ENCODE measurements at regions not wholly inside any gene's neighbourhood (a gene's known extent, or its start where the extent isn't known, plus 50 kb on each side); places are given as distances from the start of the nearest gene placed in this dataset.
"Not testable (repeated sequence)": the region's sequence is repeated elsewhere in the genome, so short reads cannot be mapped to it uniquely, and the experiment has no call there.

DNA sequence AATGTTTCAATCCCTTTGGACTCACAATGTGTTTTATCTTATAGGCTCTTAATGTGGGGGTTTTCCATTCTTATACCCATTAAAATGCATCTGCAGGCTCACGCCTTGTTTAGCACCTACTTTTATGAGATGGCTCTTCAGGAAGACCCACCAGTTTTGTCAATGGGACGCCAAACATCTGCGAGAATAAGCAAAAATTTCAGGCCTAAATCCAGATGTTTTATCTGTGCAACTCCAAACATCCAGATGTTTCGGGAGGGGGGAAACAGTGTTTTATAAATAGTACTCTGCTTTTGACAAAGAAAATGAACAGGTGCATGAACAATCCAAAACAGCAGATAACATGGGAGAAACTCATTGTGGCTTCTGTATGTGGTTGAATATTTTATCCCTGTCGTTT lies 342.8 kb downstream of the DHX15 start:
- DNase-seq (ENCODE audit: low spot score): no peak

DNA sequence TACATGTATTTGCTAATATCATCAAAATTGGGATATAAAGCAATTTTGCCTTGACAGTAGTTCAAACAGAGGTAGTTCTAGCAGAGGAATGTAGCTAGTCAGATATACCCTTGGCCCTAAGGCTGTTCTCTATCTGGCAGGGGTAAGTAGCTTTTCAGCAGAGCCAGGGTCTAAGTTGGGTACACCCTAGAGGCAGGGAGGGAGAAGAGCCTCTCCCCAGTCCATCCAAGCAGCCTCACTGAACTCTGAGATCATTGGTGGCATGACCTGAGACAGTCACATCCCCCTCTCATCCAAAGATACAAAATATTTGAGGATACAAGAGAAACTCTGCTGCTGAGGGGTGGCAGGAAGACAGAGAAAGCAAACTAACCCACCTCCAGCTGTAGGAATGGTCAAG lies 343.7 kb downstream of the DHX15 start:
- peak; percentile 3 for DNase-seq (ENCODE audit: low spot score)

DNA sequence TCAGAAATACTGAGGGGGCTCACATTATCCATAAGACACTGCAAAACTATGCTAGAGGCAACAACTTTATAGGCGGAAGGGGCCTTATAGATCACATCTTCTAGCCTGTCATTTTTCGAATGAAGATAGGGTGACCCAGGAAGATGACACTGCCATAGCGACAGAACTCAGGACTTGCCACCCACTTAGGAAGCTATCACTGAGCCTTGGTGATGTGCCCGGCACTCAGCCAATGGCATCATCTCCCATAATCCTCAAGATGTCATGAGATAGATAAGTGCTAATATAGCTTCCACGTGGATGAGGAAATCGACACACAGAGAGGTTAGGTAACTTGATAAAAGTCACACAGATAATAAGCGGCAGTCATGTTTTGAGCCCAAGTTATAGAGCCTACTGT lies 346.6 kb downstream of the DHX15 start:
- no peak for DNase-seq (ENCODE audit: low spot score)

DNA sequence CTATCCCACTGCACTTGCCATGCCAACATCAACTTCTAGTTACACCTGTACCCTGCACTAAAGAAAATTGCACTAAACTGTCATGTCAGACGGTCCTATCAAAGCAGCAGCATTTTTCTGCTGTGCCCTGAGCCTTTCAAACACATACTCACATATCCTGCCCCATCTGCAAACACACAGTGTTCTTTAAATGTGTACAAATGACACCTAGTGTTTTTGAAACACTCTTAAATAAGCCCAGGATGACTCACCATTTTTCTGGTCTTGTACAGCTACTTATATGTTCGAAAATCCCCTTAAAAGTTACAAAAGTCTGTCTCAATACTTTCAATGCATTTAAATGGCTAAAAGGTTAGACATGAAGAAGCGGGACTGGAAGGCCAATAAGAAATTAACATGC lies 346.7 kb upstream of the PPARGC1A start:
- DNase-seq (ENCODE audit: low spot score): no peak

DNA sequence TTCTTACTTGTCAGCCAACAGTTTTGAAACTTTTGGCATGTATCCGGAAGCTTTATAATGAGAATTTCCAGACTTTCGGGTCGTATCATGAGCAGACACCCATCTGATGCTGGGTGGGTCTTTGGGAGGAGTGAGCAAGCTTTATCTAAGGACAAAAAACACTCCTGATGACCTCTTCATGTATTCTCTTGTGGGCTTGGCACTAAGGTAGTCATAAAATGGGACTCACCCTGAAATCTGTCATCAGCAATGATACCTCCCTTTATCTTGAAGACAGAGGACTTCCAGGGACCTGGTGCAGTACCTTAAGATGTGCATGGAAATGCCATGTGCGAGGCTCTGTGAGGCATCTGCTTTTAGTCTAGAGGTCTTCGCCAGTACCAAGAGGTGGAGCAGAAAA lies 346.3 kb upstream of the PPARGC1A start:
- DNase-seq (ENCODE audit: low spot score): no peak

DNA sequence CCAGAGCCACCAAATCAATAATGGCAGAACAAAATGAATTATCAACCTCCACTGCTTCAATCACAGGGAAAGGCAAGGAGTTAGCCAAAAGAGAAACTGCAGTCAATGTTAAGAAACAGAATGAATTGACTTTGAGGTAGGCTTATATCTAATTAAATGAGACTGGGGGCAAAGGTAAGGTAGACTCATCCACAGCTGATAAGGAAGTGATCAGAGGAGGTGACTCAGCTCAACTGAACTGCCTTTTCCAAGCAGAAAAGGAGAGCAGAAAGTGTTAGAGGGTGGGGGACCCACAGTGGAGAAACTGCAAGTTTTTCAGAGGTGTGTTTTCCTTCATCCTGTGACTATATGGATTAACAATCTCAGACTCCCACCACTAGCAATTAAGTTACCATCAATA lies 345.8 kb upstream of the PPARGC1A start:
- DNase-seq (ENCODE audit: low spot score): no peak

DNA sequence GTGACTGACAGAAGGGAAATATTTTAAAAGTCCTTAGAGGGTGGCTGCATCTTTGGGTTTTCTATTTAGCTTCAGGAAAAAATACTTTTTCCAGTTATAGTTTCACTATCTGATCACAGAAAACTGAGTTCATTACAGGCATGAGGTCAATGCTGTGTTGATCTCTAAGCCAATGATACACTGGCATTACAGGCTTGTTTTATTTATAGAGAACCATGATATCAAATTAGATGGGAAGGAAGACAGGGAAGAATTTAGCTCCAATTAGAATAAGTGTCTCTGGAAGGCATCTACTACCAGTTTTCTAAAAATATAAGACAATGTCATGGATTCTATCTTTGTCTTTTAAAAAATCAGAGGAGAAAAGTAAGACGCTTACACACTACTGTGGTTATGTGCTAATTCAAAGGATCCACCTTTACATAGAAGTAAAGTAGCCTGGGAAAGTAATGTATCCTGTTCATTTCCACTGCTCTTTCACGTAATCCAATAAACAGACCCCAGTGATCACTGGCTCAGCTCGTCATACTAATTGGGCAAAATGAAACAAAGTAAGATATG lies 344.5 kb upstream of the PPARGC1A start:
- DNase-seq (ENCODE audit: low spot score): no peak

DNA sequence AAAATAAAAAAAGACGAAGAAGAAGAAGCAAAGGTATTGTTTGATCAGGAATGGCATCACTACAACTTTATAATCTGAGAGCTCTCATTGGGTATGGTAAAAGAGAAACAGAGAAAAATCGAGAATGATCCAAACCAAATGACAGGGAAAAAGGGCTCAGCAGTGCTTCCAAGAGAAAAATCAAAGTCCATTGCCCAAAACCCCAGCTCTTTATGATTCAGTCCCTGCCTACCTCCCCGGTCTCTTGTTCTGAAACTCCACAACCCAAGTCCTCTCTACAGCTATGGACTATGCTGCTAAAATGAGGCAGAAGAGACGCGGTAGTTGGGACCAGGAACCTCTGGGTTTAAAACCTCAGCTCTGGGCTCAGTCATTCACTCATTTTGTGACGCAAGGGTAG lies 341.1 kb upstream of the PPARGC1A start:
- DNase-seq (ENCODE audit: low spot score): no peak

DNA sequence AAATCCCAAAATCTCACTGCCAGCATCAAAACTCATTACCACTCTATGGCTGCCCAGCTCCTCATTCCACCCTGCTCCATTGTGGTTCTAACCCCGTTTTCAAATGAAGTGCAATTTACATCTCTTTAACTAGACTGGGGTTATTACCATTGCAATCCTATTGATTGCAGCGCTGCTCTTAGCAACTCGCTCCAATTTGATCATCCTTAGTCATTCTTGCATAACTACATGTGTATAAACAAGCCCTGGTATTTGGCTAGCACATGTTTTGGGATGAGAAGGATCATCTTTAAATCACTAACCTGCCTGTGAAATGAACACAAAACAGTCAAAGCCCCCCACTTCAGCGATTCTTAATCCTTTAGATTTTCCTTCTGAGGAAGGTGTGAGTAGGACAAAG lies 340.1 kb upstream of the PPARGC1A start:
- no peak for DNase-seq (ENCODE audit: low spot score)

DNA sequence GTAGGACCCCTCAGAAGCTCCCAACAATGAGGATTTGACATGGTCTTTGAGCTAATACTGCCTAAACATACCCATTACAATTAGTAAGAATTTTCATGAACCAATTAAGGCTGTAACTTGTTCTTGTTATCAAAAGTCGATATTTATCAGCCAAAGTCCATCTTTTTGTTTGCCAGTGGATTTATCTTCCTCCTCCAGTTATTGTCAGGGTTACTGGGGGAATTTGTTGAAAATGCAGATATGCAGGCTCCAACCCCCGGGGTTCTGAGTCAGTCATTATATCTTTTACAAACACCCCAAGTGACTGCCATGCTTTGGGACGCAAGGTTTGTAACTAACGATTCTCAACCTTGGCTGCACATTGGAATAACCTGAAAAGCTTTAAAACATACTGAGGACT lies 338.8 kb upstream of the PPARGC1A start:
- DNase-seq (ENCODE audit: low spot score): no peak

DNA sequence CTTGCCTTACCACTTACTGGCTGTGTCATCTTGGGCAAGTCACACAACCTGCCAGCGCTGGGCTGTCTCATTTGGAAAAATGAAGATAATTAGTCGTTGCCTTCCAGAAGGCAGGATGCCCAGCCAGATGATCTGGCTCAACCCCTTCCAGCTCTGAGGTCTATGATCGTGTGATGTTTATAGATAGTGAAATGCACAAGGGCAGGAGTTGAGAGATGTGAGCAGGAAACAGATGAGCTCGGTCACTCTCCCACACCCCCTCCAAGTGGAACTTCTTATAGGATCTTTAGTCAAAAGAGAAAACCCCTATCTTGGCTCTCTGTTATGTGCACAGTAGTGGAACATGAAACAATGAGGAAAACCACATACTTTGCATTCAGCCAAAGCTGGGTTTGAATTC lies 336.8 kb upstream of the PPARGC1A start:
- DNase-seq (ENCODE audit: low spot score): no peak

DNA sequence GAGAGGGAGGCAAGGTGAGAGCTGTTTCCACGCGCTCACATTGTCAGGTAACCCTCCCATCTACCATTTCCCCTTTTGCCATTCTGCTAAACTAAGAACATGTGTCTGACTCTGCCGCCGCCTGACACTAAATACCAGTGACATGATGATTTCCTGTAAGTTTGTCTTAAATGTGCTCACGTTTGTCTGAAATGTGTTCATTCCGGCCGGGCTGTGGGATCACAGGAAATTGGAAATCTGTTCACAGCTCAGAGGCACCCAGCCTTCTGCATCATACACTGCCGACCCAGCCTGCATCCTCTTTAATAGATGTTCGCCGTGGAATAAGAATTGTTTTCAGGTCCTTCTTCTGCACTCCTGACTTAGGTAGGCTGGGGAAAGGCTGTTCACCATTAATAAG lies 336.2 kb upstream of the PPARGC1A start:
- no peak for DNase-seq (ENCODE audit: low spot score)

DNA sequence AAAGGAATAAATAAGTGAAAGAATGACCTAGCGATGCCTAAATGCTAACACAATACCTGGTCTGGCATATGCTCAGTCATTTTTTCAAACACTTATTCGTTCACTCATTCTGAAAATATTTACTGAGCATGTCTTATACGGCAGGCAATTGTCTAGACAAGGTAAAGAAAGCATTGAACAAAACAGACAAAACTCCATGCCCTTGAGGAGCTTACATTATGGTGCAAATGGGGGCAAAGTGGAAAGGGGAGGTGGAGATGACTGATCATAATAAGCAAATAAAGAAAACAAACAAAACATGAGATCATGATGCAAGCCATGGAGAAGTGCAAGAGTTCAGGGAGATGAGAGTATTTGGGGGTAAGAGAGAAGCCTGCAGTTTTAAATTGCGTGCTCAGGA lies 334.6 kb upstream of the PPARGC1A start:
- DNase-seq (ENCODE audit: low spot score): no peak

DNA sequence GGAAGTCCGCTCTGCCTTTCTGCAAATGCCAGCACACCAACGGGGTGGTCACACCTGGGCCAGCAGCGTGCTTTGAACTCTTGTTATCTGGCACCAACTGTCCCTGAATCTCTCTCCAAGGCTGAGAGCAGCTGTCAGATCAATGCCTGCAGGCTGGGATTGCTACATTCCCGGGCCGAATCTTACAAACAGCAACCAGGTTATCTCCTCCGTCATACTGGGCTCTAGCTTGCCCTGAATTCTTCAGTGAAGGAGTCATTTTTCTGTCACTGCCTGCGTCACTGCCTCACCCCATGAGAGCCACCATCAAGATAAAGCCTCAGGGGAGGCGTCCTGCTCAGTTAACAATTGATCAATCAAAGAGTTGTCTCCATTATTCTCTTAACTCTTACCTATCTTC lies 329.4 kb upstream of the PPARGC1A start:
- no peak for DNase-seq (ENCODE audit: low spot score)

DNA sequence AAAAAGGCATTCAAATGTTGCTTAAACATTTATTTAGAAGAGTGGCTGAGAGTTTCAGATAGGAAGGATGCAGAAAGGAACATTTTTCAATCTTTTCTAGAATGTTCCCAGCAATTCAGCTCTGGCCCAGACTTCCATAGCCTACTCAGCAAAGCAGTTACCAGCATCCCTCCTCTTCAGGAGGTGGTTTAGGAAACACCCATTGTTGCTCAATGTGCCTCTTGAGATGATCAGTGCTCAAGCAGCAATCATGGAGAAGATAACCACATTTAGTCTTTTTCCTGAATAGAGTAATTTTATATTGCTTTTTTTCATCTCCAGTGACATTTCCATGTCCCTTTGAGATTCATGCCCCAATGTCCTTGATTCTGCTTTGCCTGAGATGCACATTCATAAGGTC lies 328.7 kb upstream of the PPARGC1A start:
- no peak for DNase-seq (ENCODE audit: low spot score)

DNA sequence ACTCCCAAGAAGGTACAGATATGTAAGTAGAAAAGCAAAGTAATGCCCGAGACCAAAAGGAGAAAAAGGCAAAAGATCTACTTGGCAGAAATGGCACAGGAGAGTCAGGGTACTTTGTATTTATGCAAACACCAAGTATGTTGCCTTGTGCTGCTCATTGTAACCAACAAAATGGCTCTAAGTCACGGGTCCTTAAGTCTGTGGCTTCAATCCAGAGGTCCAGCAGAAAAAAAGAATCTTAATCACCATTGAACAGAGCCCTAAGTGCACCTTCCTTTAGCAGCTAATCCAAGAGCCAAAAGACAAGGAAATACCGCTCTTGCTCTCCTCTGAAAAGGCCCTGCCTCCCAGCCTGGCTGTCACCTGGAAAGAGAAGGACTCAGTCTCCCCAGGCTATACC lies 324.9 kb upstream of the PPARGC1A start:
- no peak for DNase-seq (ENCODE audit: low spot score)

DNA sequence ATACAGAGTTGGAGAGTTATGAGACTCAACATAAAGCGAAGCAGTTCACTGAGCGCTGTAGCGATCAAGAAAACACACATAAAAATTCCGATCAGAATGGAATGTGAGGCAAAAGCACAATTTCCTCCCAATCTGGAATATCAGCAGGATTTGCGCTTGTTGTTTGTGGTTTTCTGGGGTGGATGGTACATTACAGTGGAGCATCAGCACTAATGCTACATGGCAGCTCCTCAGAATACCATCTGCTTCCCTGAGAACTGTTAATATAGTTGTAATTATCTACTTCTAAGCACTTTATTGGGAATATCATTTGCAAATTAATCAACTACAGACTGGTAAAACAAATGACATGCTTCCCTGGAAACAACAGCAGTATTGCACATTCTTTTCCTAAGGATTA lies 324.1 kb upstream of the PPARGC1A start:
- no peak for DNase-seq (ENCODE audit: low spot score)

DNA sequence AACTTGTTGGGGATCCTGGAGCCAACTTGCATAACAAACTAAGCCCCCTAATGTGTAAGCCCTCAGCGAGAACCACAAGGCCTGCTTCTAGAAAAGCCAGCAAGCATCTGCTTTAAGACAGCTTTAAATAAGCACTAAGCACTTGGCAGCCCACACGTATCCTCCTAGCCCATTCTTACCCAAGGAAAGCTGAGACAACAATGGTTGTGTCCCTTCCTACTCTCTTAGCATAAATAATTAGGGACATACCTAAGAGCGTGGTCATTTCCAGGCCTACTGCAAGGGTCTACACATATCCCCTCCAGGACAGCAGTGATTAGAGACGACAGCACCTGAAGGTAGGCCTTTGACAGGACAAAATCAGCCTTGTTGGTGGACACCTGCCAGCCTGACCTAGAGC lies 322.8 kb upstream of the PPARGC1A start:
- no peak for DNase-seq (ENCODE audit: low spot score)

DNA sequence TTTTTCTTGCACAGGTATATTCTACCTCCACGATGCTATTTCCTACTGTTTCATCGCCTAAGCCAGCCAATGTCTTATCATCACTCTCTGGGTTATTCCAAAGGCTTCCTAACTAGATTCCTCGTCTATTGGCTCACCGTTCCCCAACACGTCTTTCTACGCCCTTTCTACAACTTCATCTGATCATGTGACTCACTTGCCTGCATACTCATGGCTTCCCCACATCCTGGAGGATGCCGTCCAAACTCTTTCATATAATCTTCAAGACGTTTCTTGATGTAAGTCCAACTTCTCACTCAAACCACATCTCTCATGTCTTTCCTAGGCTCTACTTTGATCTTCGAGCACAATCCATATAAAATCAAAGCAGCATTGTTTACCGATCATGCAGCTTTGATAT lies 322.0 kb upstream of the PPARGC1A start:
- no peak for DNase-seq (ENCODE audit: low spot score)

DNA sequence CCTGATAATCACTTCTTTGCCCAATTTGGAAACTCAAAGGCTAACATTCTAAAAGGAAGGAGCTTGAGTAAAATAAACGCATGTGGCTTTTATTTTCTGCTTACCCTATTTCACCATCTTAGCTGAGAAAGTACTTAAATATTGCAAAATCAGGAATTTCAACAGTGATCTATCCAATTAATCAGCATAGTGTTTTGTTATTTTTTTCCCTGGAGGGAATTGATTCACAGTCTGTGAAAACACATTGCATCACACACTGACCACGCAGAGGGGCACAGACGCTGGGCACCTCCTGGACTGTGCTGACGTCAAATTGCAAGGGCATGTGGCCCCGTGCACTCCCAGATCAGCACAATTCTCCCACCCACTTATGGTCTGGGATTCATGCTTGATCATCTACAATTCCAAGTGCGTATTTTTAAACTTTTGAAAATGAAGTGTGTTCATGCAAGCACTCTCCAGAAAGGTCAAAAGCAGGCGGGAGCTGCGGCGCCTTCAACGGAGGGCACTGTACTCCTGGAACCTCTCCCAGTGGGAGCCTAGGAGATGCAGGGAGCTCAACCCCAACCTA lies 320.6 kb upstream of the PPARGC1A start:
- DNase-seq (ENCODE audit: low spot score): no peak

DNA sequence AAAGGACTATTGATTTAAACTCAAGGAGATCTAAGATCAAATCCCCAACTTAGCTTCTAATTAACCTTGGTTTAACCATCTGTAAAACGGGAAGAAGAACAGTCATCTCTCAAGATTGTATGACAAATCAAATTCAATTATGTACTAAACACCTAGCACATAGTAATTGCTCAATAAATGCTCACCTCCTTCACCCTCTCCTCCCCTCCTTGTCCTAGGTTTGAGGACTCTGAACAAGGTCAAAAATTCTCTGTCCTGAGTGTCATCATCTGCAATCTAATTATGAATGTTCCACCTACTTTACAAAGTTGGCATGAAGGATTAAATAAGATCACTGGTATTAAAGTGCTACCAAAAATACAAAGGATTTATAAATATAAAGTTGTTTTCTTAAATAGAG lies 320.1 kb upstream of the PPARGC1A start:
- DNase-seq (ENCODE audit: low spot score): no peak

DNA sequence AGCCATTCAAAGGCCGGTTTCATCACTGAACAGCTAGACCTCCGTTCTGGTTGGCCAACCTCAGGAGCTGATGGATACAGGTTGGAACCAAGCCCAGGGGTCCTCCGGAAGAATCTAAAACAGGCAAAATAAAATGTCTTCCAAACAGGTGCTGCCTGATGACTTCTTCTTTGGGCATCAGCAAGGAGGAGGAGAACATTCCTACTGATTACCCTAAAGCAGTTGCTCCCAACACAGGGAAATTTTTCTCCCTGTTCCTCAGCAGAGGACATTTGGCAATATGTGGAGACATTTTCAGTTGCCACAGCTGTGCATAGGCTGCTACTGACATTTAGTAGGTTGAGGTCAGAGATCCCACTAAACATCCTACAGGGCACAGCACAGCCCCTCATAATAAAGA lies 319.3 kb upstream of the PPARGC1A start:
- DNase-seq (ENCODE audit: low spot score): no peak

DNA sequence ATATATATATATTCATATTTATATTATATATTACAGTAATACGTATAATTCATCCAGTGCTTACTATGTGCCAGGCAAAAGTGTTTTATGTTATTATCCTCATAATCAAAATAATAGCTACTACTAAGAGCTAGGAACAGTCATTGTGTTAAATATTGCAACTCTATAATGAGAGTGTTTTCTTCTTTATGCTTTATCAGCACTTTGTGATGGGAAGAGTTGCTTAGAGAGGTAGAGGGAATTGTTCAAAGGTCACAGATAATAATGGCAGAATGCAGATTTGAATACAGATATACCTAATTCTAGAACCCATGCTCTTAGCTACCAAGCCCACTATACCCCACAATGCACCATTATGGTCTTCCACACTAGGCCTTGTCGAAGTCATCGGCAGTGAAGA lies 318.8 kb upstream of the PPARGC1A start:
- DNase-seq (ENCODE audit: low spot score): no peak

DNA sequence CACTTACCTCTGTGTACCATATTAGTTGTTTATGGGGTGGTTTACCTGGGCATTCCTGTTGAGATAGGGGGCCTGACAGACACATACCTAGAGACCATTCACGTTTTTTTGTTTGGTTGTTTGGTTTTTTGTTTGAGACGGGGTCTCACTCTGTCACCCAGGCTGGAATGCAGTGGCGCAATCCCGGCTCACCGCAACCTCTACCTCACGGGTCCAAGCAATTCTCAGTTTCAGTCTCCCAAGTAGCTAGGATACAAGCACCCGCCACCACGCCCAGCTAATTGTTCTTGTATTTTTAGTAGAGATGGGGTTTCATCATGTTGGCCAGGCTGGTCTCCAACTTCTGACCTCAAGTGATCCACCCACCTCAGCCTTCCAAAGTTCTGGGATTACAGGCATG lies 314.9 kb upstream of the PPARGC1A start:
- not testable (repeated sequence) for DNase-seq (ENCODE audit: low spot score)

DNA sequence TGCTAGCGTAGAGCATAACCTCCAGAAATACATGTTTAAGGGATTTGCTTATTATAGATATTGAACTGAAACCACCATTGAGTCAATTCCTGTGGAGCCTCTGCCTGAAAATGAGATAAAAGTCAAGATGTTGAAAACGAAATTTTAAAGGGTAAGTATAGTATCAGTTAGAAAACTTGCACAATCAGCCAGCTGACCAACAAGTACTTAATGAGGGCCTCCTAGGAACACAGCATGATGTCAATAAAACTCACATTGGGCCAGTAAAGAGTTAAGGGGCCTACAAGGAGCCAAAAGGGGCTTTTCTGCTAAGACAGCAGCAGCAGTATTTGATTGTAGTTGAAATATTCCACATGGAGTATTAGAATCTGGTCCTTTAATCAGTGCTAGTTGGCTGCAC lies 314.1 kb upstream of the PPARGC1A start:
- no peak for DNase-seq (ENCODE audit: low spot score)

Measured in NAMALWA (cell line).